Endothelial cell of umbilical vein (primary cell): ENCODE measurements at regions not wholly inside any gene's neighbourhood (a gene's known extent, or its start where the extent isn't known, plus 50 kb on each side); places are given as distances from the start of the nearest gene placed in this dataset.

Experiments used
- BruUV-seq: library from RNA; stranded (reverse); fragments of 400-500 nt; replicated peaks from 2 replicates; lab custom pipeline; 2021; lab: Mats Ljungman, UMichigan
- CTCF ChIA-PET: fragments of 300-600, 350-600 bp; sonication (Branson Sonifier 250); formaldehyde crosslinking; loops from one replicate; lab custom pipeline; 2021; ENCODE audit warnings: antibody characterized with exemption, inconsistent platforms; lab: Charles Lee
- POLR2A ChIA-PET: fragments of 300-600, 350-600 bp; sonication (Branson Sonifier 250); formaldehyde crosslinking; loops from one replicate; lab custom pipeline; 2021; ENCODE audit warnings: antibody characterized with exemption, inconsistent platforms; lab: Charles Lee
- DNase-seq: peaks from one replicate; pipeline ENCODE4 v3.0.0-alpha.2; 2011; ENCODE audit warnings: low read depth, low spot score
- FAIRE-seq: peaks from 2 replicates; lab custom pipeline; 2011; peaks lifted over from hg19 to GRCh38; lab: Jason Lieb, UNC
- H2AFZ ChIP-seq: 2 replicates; pipeline ENCODE4 v1.6.0; 2012; ENCODE audit warnings: low read depth, low read length, control low read depth, inconsistent platforms
- H3K27ac ChIP-seq: 2 replicates; pipeline ENCODE4 v1.5.1; 2011; ENCODE audit warnings: low read depth, mild to moderate bottlenecking, control low read depth, low read length, moderate library complexity; ENCODE audit not compliant: insufficient read depth
- H3K27me3 ChIP-seq, 2 experiments: 2 replicates each; pipeline versions ENCODE4 v1.6.0 to v1.6.1; 2011; ENCODE audit warnings: low read length in 2 of 2, mixed read lengths in 1 of 2; ENCODE audit not compliant: control insufficient read depth in 2 of 2, insufficient read depth in 2 of 2
- H3K36me3 ChIP-seq, 2 experiments: 2 replicates in 1 of 2; 3 replicates in 1 of 2; pipeline ENCODE4 v1.5.1; 2011; ENCODE audit warnings: low read length in 2 of 2, mild to moderate bottlenecking in 1 of 2, moderate library complexity in 1 of 2; ENCODE audit not compliant: control insufficient read depth in 2 of 2, insufficient read depth in 2 of 2; ENCODE audit errors: extremely low read depth in 1 of 2
- H3K4me1 ChIP-seq: 3 replicates; pipeline ENCODE4 v1.5.1; 2011; ENCODE audit warnings: mild to moderate bottlenecking, low read length; ENCODE audit not compliant: control insufficient read depth, insufficient read depth; ENCODE audit errors: extremely low read depth
- H3K4me2 ChIP-seq: 2 replicates; pipeline ENCODE4 v1.6.1; 2011; ENCODE audit warnings: low read length, control low read depth, mixed read lengths; ENCODE audit not compliant: insufficient read depth
- H3K4me3 ChIP-seq, 3 experiments: fragments of 200-600 bp in 1 of 3; sonication (generic), shearing (Covaris generic) in 1 of 3; replicated peaks in 1 of 3; 2 replicates each; pipeline ENCODE4 v1.5.1; 2011 to 2016; ENCODE audit warnings: control low read depth in 3 of 3, low read length in 3 of 3, mild to moderate bottlenecking in 2 of 3, inconsistent platforms in 1 of 3, low read depth in 1 of 3, moderate library complexity in 1 of 3; ENCODE audit not compliant: insufficient read depth in 1 of 3
- H3K79me2 ChIP-seq: 2 replicates; pipeline ENCODE4 v1.6.0; 2012; ENCODE audit warnings: low read length, inconsistent platforms; ENCODE audit not compliant: control insufficient read depth, insufficient read depth
- H3K9ac ChIP-seq: replicated peaks from 2 replicates; pipeline ENCODE3; 2011; ENCODE audit warnings: low read length, control low read depth; ENCODE audit not compliant: insufficient read depth; ENCODE audit errors: extremely low read depth
- H3K9me1 ChIP-seq: replicated peaks from 3 replicates; pipeline ENCODE4 v1.6.0; 2011; ENCODE audit warnings: mild to moderate bottlenecking, low read length; ENCODE audit not compliant: control insufficient read depth, insufficient read depth; ENCODE audit errors: extremely low read depth
- H3K9me3 ChIP-seq: replicated peaks from 2 replicates; pipeline ENCODE4 v1.5.1; 2012; ENCODE audit warnings: low read length, inconsistent platforms; ENCODE audit not compliant: control insufficient read depth, insufficient read depth
- H4K20me1 ChIP-seq: replicated peaks from 2 replicates; pipeline ENCODE3; 2011; ENCODE audit warnings: mild to moderate bottlenecking, low read length; ENCODE audit not compliant: control insufficient read depth, insufficient read depth; ENCODE audit errors: extremely low read depth
- CTCF ChIP-seq, 2 donors: IDR thresholded peaks; 1 replicate in 1 of 2; 2 replicates in 1 of 2; pipeline ENCODE4 v1.5.1; 2011; ENCODE audit warnings: low read length in 2 of 2, mild to moderate bottlenecking in 2 of 2, moderate library complexity in 2 of 2, control low read depth in 1 of 2, inconsistent platforms in 1 of 2, low read depth in 1 of 2; ENCODE audit not compliant: insufficient read depth in 1 of 2; ENCODE audit errors: extremely low read depth in 1 of 2
- EZH2 ChIP-seq: IDR thresholded peaks from 2 replicates; pipeline ENCODE4 v1.6.1; 2012; ENCODE audit warnings: borderline replicate concordance, low read depth, mild to moderate bottlenecking, moderate library complexity, low read length, inconsistent platforms; ENCODE audit not compliant: severe bottlenecking
- FOS ChIP-seq: IDR thresholded peaks from 2 replicates; pipeline ENCODE4 v1.6.1; 2011; ENCODE audit warnings: mild to moderate bottlenecking, low read length, moderate library complexity, borderline replicate concordance; ENCODE audit not compliant: insufficient read depth
- GATA2 ChIP-seq: IDR thresholded peaks from 2 replicates; pipeline ENCODE4 v1.7.0; 2011; ENCODE audit warnings: low read depth, mild to moderate bottlenecking, moderate library complexity, mixed read lengths, low read length; ENCODE audit not compliant: insufficient read length, insufficient read depth
- JUN ChIP-seq: IDR thresholded peaks from 2 replicates; pipeline ENCODE4 v1.6.1; 2011; ENCODE audit warnings: borderline replicate concordance, low read depth; ENCODE audit not compliant: insufficient read length, insufficient read depth
- MYC ChIP-seq: IDR thresholded peaks from one replicate; pipeline ENCODE4 v1.6.1; 2011; ENCODE audit warnings: mild to moderate bottlenecking, low read depth, low read length
- POLR2A ChIP-seq: IDR thresholded peaks from 2 replicates; pipeline ENCODE4 v1.6.1; 2012; ENCODE audit warnings: low read depth, mild to moderate bottlenecking, control low read depth, low read length
- POLR2AphosphoS5 ChIP-seq: IDR thresholded peaks from 2 replicates; pipeline ENCODE4 v1.6.1; 2012; ENCODE audit warnings: low read depth, mild to moderate bottlenecking, control low read depth, low read length, moderate library complexity; ENCODE audit not compliant: insufficient read depth
- dilution Hi-C: fragments of 300-500 bp; cut with MboI; formaldehyde crosslinking; loops from one replicate; pipeline ENCODE4 v1.15.0; 2019; ENCODE audit warnings: low sequenced_read_pairs; ENCODE audit not compliant: extremely low pct_ligation_motif_present
- intact Hi-C: fragments of 100-400 bp; cut with micrococcal nuclease; formaldehyde crosslinking; loops from one replicate; pipeline ENCODE4 v1.10.0; 2022
- TF ChIP-seq, protein P1 (sequence below): IDR thresholded peaks from 2 replicates; pipeline ENCODE4 v1.6.1; 2011; ENCODE audit not compliant: insufficient read depth, insufficient read length

GRCh38 chr3:82521657-82522056 lies 760.2 kb upstream of the GBE1 start:
- no peaks in the 10 kb centered on the region for H3K9me3 ChIP-seq
- H3K36me3 ChIP-seq: no peaks in the 10 kb centered on the region
- no peak overlapping the region for H3K4me3 ChIP-seq
- no peaks in the 10 kb centered on the region for H4K20me1 ChIP-seq
- no peaks in the 10 kb centered on the region for H3K4me1 ChIP-seq
- H3K9me1 ChIP-seq: no peaks in the 10 kb centered on the region
- DNase-seq (no peak), FAIRE-seq (no peak)
- CTCF ChIA-PET: no interaction called here
- BruUV-seq: no TSS peak
- no peak overlapping the region for H2AFZ ChIP-seq
- dilution Hi-C loops: no loop called here
- H3K79me2 ChIP-seq: no peaks in the 10 kb centered on the region
- no peak overlapping the region for H3K4me2 ChIP-seq
- intact Hi-C loops: no loop called here
- TF ChIP-seq JUN (no peak), MYC (no peak), FOS (no peak), EZH2 (no peak), POLR2A (no peak)
- TF ChIP-seq, protein P1, sequence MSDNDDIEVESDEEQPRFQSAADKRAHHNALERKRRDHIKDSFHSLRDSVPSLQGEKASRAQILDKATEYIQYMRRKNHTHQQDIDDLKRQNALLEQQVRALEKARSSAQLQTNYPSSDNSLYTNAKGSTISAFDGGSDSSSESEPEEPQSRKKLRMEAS: no peak
- H3K27me3 ChIP-seq: no peaks in the 10 kb centered on the region
- no peak overlapping the region for H3K27ac ChIP-seq
- POLR2A ChIA-PET: no interaction called here
- no peak overlapping the region for H3K9ac ChIP-seq

GRCh38 chr3:82520846-82521245 lies 759.4 kb upstream of the GBE1 start:
- TF ChIP-seq POLR2A: no peak
- no peak for TF ChIP-seq CTCF (IDR thresholded peaks at IDR 0.05; ENCODE audit: extremely low read depth in 1 of 2, insufficient read depth in 1 of 2, low read depth in 1 of 2, low read length in 2 of 2)
- TF ChIP-seq FOS: no peak
- no peak for TF ChIP-seq POLR2AphosphoS5
- TF ChIP-seq, protein P1: no peak
- no peak for TF ChIP-seq MYC
- TF ChIP-seq EZH2: no peak
- TF ChIP-seq GATA2: no peak
- no peak for TF ChIP-seq JUN
- FAIRE-seq: no peak
- no peak overlapping the region for H3K9ac ChIP-seq
- no peaks in the 10 kb centered on the region for H4K20me1 ChIP-seq
- ChIA-PET POLR2A (no interaction called here), CTCF (no interaction called here)
- H3K36me3 ChIP-seq: no peaks in the 10 kb centered on the region
- no TSS peak for BruUV-seq
- H3K9me3 ChIP-seq: no peaks in the 10 kb centered on the region
- no peaks in the 10 kb centered on the region for H3K9me1 ChIP-seq
- intact Hi-C loops (no loop called here), dilution Hi-C loops (no loop called here)
- H3K27me3 ChIP-seq: no peaks in the 10 kb centered on the region
- no peaks in the 10 kb centered on the region for H3K4me1 ChIP-seq
- no peak overlapping the region for H3K4me2 ChIP-seq
- no peak overlapping the region for H3K27ac ChIP-seq
- no peaks in the 10 kb centered on the region for H3K79me2 ChIP-seq
- no peak overlapping the region for H2AFZ ChIP-seq
- DNase-seq: no peak
- H3K4me3 ChIP-seq: no peak overlapping the region
